ENCODE measurements at regions not wholly inside any gene's neighbourhood (a gene's known extent, or its start where the extent isn't known, plus 50 kb on each side); places are given as distances from the start of the nearest gene placed in this dataset.

GRCh38 chr9:86639899-86640379 lies 285.7 kb upstream of the TUT7 start:
- no peaks in the 10 kb centered on the region for H3K9me3 ChIP-seq (ENCODE audit: control insufficient read depth in 2 of 2, low read length in 2 of 2)
- no peaks in the 10 kb centered on the region for H3K36me3 ChIP-seq (ENCODE audit: control insufficient read depth in 2 of 2, insufficient read depth in 2 of 2, low read length in 2 of 2)
- no peak overlapping the region for H3K9ac ChIP-seq (ENCODE audit: low read depth in 1 of 2, low read length in 2 of 2)
- H3K27me3 ChIP-seq (ENCODE audit: control insufficient read depth in 2 of 2, insufficient read depth in 2 of 2, low read length in 2 of 2), result peaks cover 0 to 17% of the 10 kb centered on the region in 2 donors
- H3K27ac ChIP-seq (ENCODE audit: low read depth in 2 of 2, low read length in 2 of 2), result no peak overlapping the region
- peaks cover 0 to 6% of the 10 kb centered on the region in 2 donors for H3K4me1 ChIP-seq (ENCODE audit: control insufficient read depth in 2 of 2, insufficient read depth in 2 of 2, low read length in 2 of 2)
- no peak overlapping the region for H3K4me3 ChIP-seq (ENCODE audit: low read length in 2 of 2)

GRCh38 chr9:86639287-86639686 lies 285.1 kb upstream of the TUT7 start:
- H3K9me3 ChIP-seq (ENCODE audit: control insufficient read depth in 2 of 2, low read length in 2 of 2), result no peaks in the 10 kb centered on the region
- no peak overlapping the region for H3K4me3 ChIP-seq (ENCODE audit: low read length in 2 of 2)
- no peak overlapping the region for H3K9ac ChIP-seq (ENCODE audit: low read depth in 1 of 2, low read length in 2 of 2)
- H3K4me1 ChIP-seq (ENCODE audit: control insufficient read depth in 2 of 2, insufficient read depth in 2 of 2, low read length in 2 of 2), result peaks cover 0 to 6% of the 10 kb centered on the region in 2 donors
- H3K27me3 ChIP-seq (ENCODE audit: control insufficient read depth in 2 of 2, insufficient read depth in 2 of 2, low read length in 2 of 2), result peaks cover 0 to 17% of the 10 kb centered on the region in 2 donors
- no peaks in the 10 kb centered on the region for H3K36me3 ChIP-seq (ENCODE audit: control insufficient read depth in 2 of 2, insufficient read depth in 2 of 2, low read length in 2 of 2)
- no peak overlapping the region for H3K27ac ChIP-seq (ENCODE audit: low read depth in 2 of 2, low read length in 2 of 2)

- H3K9ac ChIP-seq (ENCODE audit: low read depth in 1 of 2, low read length in 2 of 2), result no peak overlapping the region
- peaks cover 0 to 17% of the 10 kb centered on the region in 2 donors for H3K27me3 ChIP-seq (ENCODE audit: control insufficient read depth in 2 of 2, insufficient read depth in 2 of 2, low read length in 2 of 2)
- no peak overlapping the region for H3K4me3 ChIP-seq (ENCODE audit: low read length in 2 of 2)
- no peak overlapping the region for H3K27ac ChIP-seq (ENCODE audit: low read depth in 2 of 2, low read length in 2 of 2)
- peaks cover 0 to 6% of the 10 kb centered on the region in 2 donors for H3K4me1 ChIP-seq (ENCODE audit: control insufficient read depth in 2 of 2, insufficient read depth in 2 of 2, low read length in 2 of 2)
- H3K9me3 ChIP-seq (ENCODE audit: control insufficient read depth in 2 of 2, low read length in 2 of 2), result no peaks in the 10 kb centered on the region
- no peaks in the 10 kb centered on the region for H3K36me3 ChIP-seq (ENCODE audit: control insufficient read depth in 2 of 2, insufficient read depth in 2 of 2, low read length in 2 of 2)
Measured at GRCh38 chr9:86638109-86638508, 283.9 kb upstream of the TUT7 start.

GRCh38 chr9:86637515-86637914 lies 283.3 kb upstream of the TUT7 start:
- Histone ChIP-seq H3K9ac (ENCODE audit: low read depth in 1 of 2, low read length in 2 of 2) (no peak overlapping the region), H3K9me3 (ENCODE audit: control insufficient read depth in 2 of 2, low read length in 2 of 2) (no peaks in the 10 kb centered on the region), H3K27me3 (ENCODE audit: control insufficient read depth in 2 of 2, insufficient read depth in 2 of 2, low read length in 2 of 2) (peaks cover 0 to 17% of the 10 kb centered on the region in 2 donors), H3K4me3 (ENCODE audit: low read length in 2 of 2) (no peak overlapping the region), H3K27ac (ENCODE audit: low read depth in 2 of 2, low read length in 2 of 2) (no peak overlapping the region), H3K4me1 (ENCODE audit: control insufficient read depth in 2 of 2, insufficient read depth in 2 of 2, low read length in 2 of 2) (peaks cover 0 to 6% of the 10 kb centered on the region in 2 donors), H3K36me3 (ENCODE audit: control insufficient read depth in 2 of 2, insufficient read depth in 2 of 2, low read length in 2 of 2) (no peaks in the 10 kb centered on the region)

GRCh38 chr9:86636519-86636918 lies 282.3 kb upstream of the TUT7 start:
- Histone ChIP-seq H3K9ac (ENCODE audit: low read depth in 1 of 2, low read length in 2 of 2) (no peak overlapping the region), H3K4me3 (ENCODE audit: low read length in 2 of 2) (no peak overlapping the region), H3K4me1 (ENCODE audit: control insufficient read depth in 2 of 2, insufficient read depth in 2 of 2, low read length in 2 of 2) (peaks cover 0 to 6% of the 10 kb centered on the region in 2 donors), H3K36me3 (ENCODE audit: control insufficient read depth in 2 of 2, insufficient read depth in 2 of 2, low read length in 2 of 2) (no peaks in the 10 kb centered on the region), H3K9me3 (ENCODE audit: control insufficient read depth in 2 of 2, low read length in 2 of 2) (no peaks in the 10 kb centered on the region), H3K27ac (ENCODE audit: low read depth in 2 of 2, low read length in 2 of 2) (no peak overlapping the region), H3K27me3 (ENCODE audit: control insufficient read depth in 2 of 2, insufficient read depth in 2 of 2, low read length in 2 of 2) (peaks cover 0 to 16% of the 10 kb centered on the region in 2 donors)

GRCh38 chr9:86636038-86636437 lies 281.8 kb upstream of the TUT7 start:
- Histone ChIP-seq H3K9me3 (ENCODE audit: control insufficient read depth in 2 of 2, low read length in 2 of 2) (no peaks in the 10 kb centered on the region), H3K4me1 (ENCODE audit: control insufficient read depth in 2 of 2, insufficient read depth in 2 of 2, low read length in 2 of 2) (peaks cover 0 to 6% of the 10 kb centered on the region in 2 donors), H3K9ac (ENCODE audit: low read depth in 1 of 2, low read length in 2 of 2) (no peak overlapping the region), H3K27ac (ENCODE audit: low read depth in 2 of 2, low read length in 2 of 2) (no peak overlapping the region), H3K4me3 (ENCODE audit: low read length in 2 of 2) (no peak overlapping the region), H3K27me3 (ENCODE audit: control insufficient read depth in 2 of 2, insufficient read depth in 2 of 2, low read length in 2 of 2) (peaks cover 0 to 13% of the 10 kb centered on the region in 2 donors), H3K36me3 (ENCODE audit: control insufficient read depth in 2 of 2, insufficient read depth in 2 of 2, low read length in 2 of 2) (no peaks in the 10 kb centered on the region)

- no peaks in the 10 kb centered on the region for H3K4me1 ChIP-seq (ENCODE audit: control insufficient read depth in 2 of 2, insufficient read depth in 2 of 2, low read length in 2 of 2)
- H3K36me3 ChIP-seq (ENCODE audit: control insufficient read depth in 2 of 2, insufficient read depth in 2 of 2, low read length in 2 of 2), result no peaks in the 10 kb centered on the region
- H3K4me3 ChIP-seq (ENCODE audit: low read length in 2 of 2), result no peak overlapping the region
- H3K9ac ChIP-seq (ENCODE audit: low read depth in 1 of 2, low read length in 2 of 2), result no peak overlapping the region
- peaks cover 0 to 13% of the 10 kb centered on the region in 2 donors for H3K27me3 ChIP-seq (ENCODE audit: control insufficient read depth in 2 of 2, insufficient read depth in 2 of 2, low read length in 2 of 2)
- no peak overlapping the region for H3K27ac ChIP-seq (ENCODE audit: low read depth in 2 of 2, low read length in 2 of 2)
- no peaks in the 10 kb centered on the region for H3K9me3 ChIP-seq (ENCODE audit: control insufficient read depth in 2 of 2, low read length in 2 of 2)
Measured at GRCh38 chr9:86634501-86634900, 280.3 kb upstream of the TUT7 start.

- no peak overlapping the region for H3K4me3 ChIP-seq (ENCODE audit: low read length in 2 of 2)
- peaks cover 0 to 13% of the 10 kb centered on the region in 2 donors for H3K27me3 ChIP-seq (ENCODE audit: control insufficient read depth in 2 of 2, insufficient read depth in 2 of 2, low read length in 2 of 2)
- H3K27ac ChIP-seq (ENCODE audit: low read depth in 2 of 2, low read length in 2 of 2), result no peak overlapping the region
- no peaks in the 10 kb centered on the region for H3K36me3 ChIP-seq (ENCODE audit: control insufficient read depth in 2 of 2, insufficient read depth in 2 of 2, low read length in 2 of 2)
- no peaks in the 10 kb centered on the region for H3K4me1 ChIP-seq (ENCODE audit: control insufficient read depth in 2 of 2, insufficient read depth in 2 of 2, low read length in 2 of 2)
- no peaks in the 10 kb centered on the region for H3K9me3 ChIP-seq (ENCODE audit: control insufficient read depth in 2 of 2, low read length in 2 of 2)
- no peak overlapping the region for H3K9ac ChIP-seq (ENCODE audit: low read depth in 1 of 2, low read length in 2 of 2)
Measured at GRCh38 chr9:86633945-86634344, 279.7 kb upstream of the TUT7 start.

GRCh38 chr9:86632537-86632936 lies 278.3 kb upstream of the TUT7 start:
- H3K9me3 ChIP-seq (ENCODE audit: control insufficient read depth in 2 of 2, low read length in 2 of 2), result no peaks in the 10 kb centered on the region
- H3K27me3 ChIP-seq (ENCODE audit: control insufficient read depth in 2 of 2, insufficient read depth in 2 of 2, low read length in 2 of 2), result peaks cover 0 to 13% of the 10 kb centered on the region in 2 donors
- no peak overlapping the region for H3K9ac ChIP-seq (ENCODE audit: low read depth in 1 of 2, low read length in 2 of 2)
- H3K36me3 ChIP-seq (ENCODE audit: control insufficient read depth in 2 of 2, insufficient read depth in 2 of 2, low read length in 2 of 2), result no peaks in the 10 kb centered on the region
- no peaks in the 10 kb centered on the region for H3K4me1 ChIP-seq (ENCODE audit: control insufficient read depth in 2 of 2, insufficient read depth in 2 of 2, low read length in 2 of 2)
- no peak overlapping the region for H3K4me3 ChIP-seq (ENCODE audit: low read length in 2 of 2)
- no peak overlapping the region for H3K27ac ChIP-seq (ENCODE audit: low read depth in 2 of 2, low read length in 2 of 2)

GRCh38 chr9:86629530-86629929 lies 275.3 kb upstream of the TUT7 start:
- Histone ChIP-seq H3K27ac (ENCODE audit: low read depth in 2 of 2, low read length in 2 of 2) (no peak overlapping the region), H3K9me3 (ENCODE audit: control insufficient read depth in 2 of 2, low read length in 2 of 2) (no peaks in the 10 kb centered on the region), H3K4me1 (ENCODE audit: control insufficient read depth in 2 of 2, insufficient read depth in 2 of 2, low read length in 2 of 2) (no peaks in the 10 kb centered on the region), H3K9ac (ENCODE audit: low read depth in 1 of 2, low read length in 2 of 2) (no peak overlapping the region), H3K36me3 (ENCODE audit: control insufficient read depth in 2 of 2, insufficient read depth in 2 of 2, low read length in 2 of 2) (no peaks in the 10 kb centered on the region), H3K27me3 (ENCODE audit: control insufficient read depth in 2 of 2, insufficient read depth in 2 of 2, low read length in 2 of 2) (no peaks in the 10 kb centered on the region), H3K4me3 (ENCODE audit: low read length in 2 of 2) (no peak overlapping the region)

GRCh38 chr9:86626802-86627201 lies 272.6 kb upstream of the TUT7 start:
- H3K27me3 ChIP-seq (ENCODE audit: control insufficient read depth in 2 of 2, insufficient read depth in 2 of 2, low read length in 2 of 2), result no peaks in the 10 kb centered on the region
- H3K36me3 ChIP-seq (ENCODE audit: control insufficient read depth in 2 of 2, insufficient read depth in 2 of 2, low read length in 2 of 2), result no peaks in the 10 kb centered on the region
- no peak overlapping the region for H3K4me3 ChIP-seq (ENCODE audit: low read length in 2 of 2)
- H3K9ac ChIP-seq (ENCODE audit: low read depth in 1 of 2, low read length in 2 of 2), result no peak overlapping the region
- no peaks in the 10 kb centered on the region for H3K9me3 ChIP-seq (ENCODE audit: control insufficient read depth in 2 of 2, low read length in 2 of 2)
- no peak overlapping the region for H3K27ac ChIP-seq (ENCODE audit: low read depth in 2 of 2, low read length in 2 of 2)
- no peaks in the 10 kb centered on the region for H3K4me1 ChIP-seq (ENCODE audit: control insufficient read depth in 2 of 2, insufficient read depth in 2 of 2, low read length in 2 of 2)
